H9 (cell line): ENCODE measurements at regions not wholly inside any gene's neighbourhood (a gene's known extent, or its start where the extent isn't known, plus 50 kb on each side); places are given as distances from the start of the nearest gene placed in this dataset.

Experiments
- DNase-seq: peaks from one replicate; pipeline ENCODE4 v3.0.0-alpha.2; 2017
- H2AFZ ChIP-seq: one replicate; pipeline ENCODE4 v1.6.1; 2013; ENCODE audit warnings: mild to moderate bottlenecking, low read length, control low read depth, moderate library complexity
- H2AK5ac ChIP-seq: 2 replicates; pipeline ENCODE4 v1.6.1; 2013; ENCODE audit warnings: low read length, control low read depth, mixed read lengths; ENCODE audit not compliant: insufficient read length
- H2BK120ac ChIP-seq: one replicate; pipeline ENCODE4 v1.6.1; 2013; ENCODE audit warnings: low read depth, mild to moderate bottlenecking, low read length, control low read depth, inconsistent platforms; ENCODE audit not compliant: poor library complexity, severe bottlenecking
- H2BK12ac ChIP-seq: 2 replicates; pipeline ENCODE4 v1.6.1; 2013; ENCODE audit warnings: low read length, control low read depth, mixed read lengths, low read depth; ENCODE audit not compliant: insufficient read length
- H2BK15ac ChIP-seq: 2 replicates; pipeline ENCODE4 v1.6.1; 2013; ENCODE audit warnings: low read depth, low read length, control low read depth
- H2BK20ac ChIP-seq: one replicate; pipeline ENCODE4 v1.6.1; 2013; ENCODE audit warnings: low read depth, mild to moderate bottlenecking, low read length, control low read depth, inconsistent platforms; ENCODE audit not compliant: poor library complexity, severe bottlenecking
- H2BK5ac ChIP-seq: 2 replicates; pipeline ENCODE4 v1.6.1; 2013; ENCODE audit warnings: low read length, control low read depth, mixed read lengths; ENCODE audit not compliant: insufficient read length
- H3K14ac ChIP-seq: 2 replicates; pipeline ENCODE4 v1.6.1; 2013; ENCODE audit warnings: low read length, control low read depth; ENCODE audit not compliant: insufficient read depth
- H3K18ac ChIP-seq: 2 replicates; pipeline ENCODE4 v1.6.1; 2013; ENCODE audit warnings: low read depth, mild to moderate bottlenecking, mixed read lengths, low read length, control low read depth; ENCODE audit not compliant: insufficient read length
- H3K23ac ChIP-seq: 2 replicates; pipeline ENCODE4 v1.6.1; 2013; ENCODE audit warnings: low read length, control low read depth, mixed read lengths, low read depth; ENCODE audit not compliant: insufficient read length
- H3K23me2 ChIP-seq: 2 replicates; pipeline ENCODE4 v1.6.1; 2013; ENCODE audit warnings: low read depth, mild to moderate bottlenecking, mixed read lengths, low read length, control low read depth; ENCODE audit not compliant: insufficient read length, poor library complexity, severe bottlenecking
- H3K27ac ChIP-seq: 2 replicates; pipeline ENCODE4 v1.5.1; 2013; ENCODE audit warnings: low read length, control low read depth, mixed read lengths, low read depth; ENCODE audit not compliant: insufficient read length
- H3K27me3 ChIP-seq: 2 replicates; pipeline ENCODE4 v1.6.1; 2013; ENCODE audit warnings: low read length, control low read depth, inconsistent platforms; ENCODE audit not compliant: insufficient read depth
- H3K4ac ChIP-seq: 2 replicates; pipeline ENCODE4 v1.6.1; 2013; ENCODE audit warnings: low read depth, mild to moderate bottlenecking, control low read depth, inconsistent platforms, low read length, moderate library complexity
- H3K4me1 ChIP-seq: 2 replicates; pipeline ENCODE4 v1.6.1; 2013; ENCODE audit warnings: low read length, control low read depth, inconsistent platforms; ENCODE audit not compliant: insufficient read depth
- H3K4me2 ChIP-seq: 2 replicates; pipeline ENCODE4 v1.6.1; 2013; ENCODE audit warnings: low read length, control low read depth, mixed read lengths; ENCODE audit not compliant: insufficient read length, insufficient read depth
- H3K56ac ChIP-seq: 2 replicates; pipeline ENCODE4 v1.6.1; 2013; ENCODE audit warnings: low read depth, mild to moderate bottlenecking, mixed read lengths, low read length, control low read depth; ENCODE audit not compliant: insufficient read length
- H3K79me1 ChIP-seq: 2 replicates; pipeline ENCODE4 v1.6.1; 2013; ENCODE audit warnings: low read depth, mild to moderate bottlenecking, moderate library complexity, low read length, control low read depth, inconsistent platforms; ENCODE audit not compliant: insufficient read depth, poor library complexity, severe bottlenecking
- H3K79me2 ChIP-seq: 2 replicates; pipeline ENCODE4 v1.6.1; 2013; ENCODE audit warnings: low read length, control low read depth, inconsistent platforms; ENCODE audit not compliant: insufficient read depth
- H3K9ac ChIP-seq: 2 replicates; pipeline ENCODE4 v1.6.1; 2013; ENCODE audit warnings: low read length, control low read depth, mixed read lengths; ENCODE audit not compliant: insufficient read length; ENCODE audit errors: extremely low read depth
- H3K9me3 ChIP-seq: one replicate; pipeline ENCODE4 v1.6.1; 2013; ENCODE audit warnings: low read depth, low read length, inconsistent platforms; ENCODE audit not compliant: control insufficient read depth
- H3T11ph ChIP-seq: one replicate; pipeline ENCODE4 v1.6.1; 2013; ENCODE audit warnings: mild to moderate bottlenecking, low read length, control low read depth, inconsistent platforms
- H4K20me1 ChIP-seq: one replicate; pipeline ENCODE4 v1.6.1; 2013; ENCODE audit not compliant: control insufficient read depth, insufficient read length, insufficient read depth
- H4K5ac ChIP-seq: 2 replicates; pipeline ENCODE4 v1.6.1; 2013; ENCODE audit warnings: low read depth, mild to moderate bottlenecking, mixed read lengths, low read length, control low read depth; ENCODE audit not compliant: insufficient read length
- H4K8ac ChIP-seq: replicated peaks from 2 replicates; pipeline ENCODE4 v1.6.1; 2013; ENCODE audit warnings: low read length, control low read depth, mixed read lengths, low read depth; ENCODE audit not compliant: insufficient read length
- H4K91ac ChIP-seq: 2 replicates; pipeline ENCODE4 v1.6.1; 2013; ENCODE audit warnings: low read depth, mild to moderate bottlenecking, moderate library complexity, mixed read lengths, low read length, control low read depth; ENCODE audit not compliant: insufficient read length
- H3K27ac Mint-ChIP-seq, 3 experiments: 2 replicates in 2 of 3; 3 replicates in 1 of 3; pipeline ENCODE4 v1.8.0; 2020 to 2021; ENCODE audit warnings: mixed read lengths in 3 of 3, mild to moderate bottlenecking in 1 of 3, moderate library complexity in 1 of 3
- H3K27me3 Mint-ChIP-seq: 2 replicates; pipeline ENCODE4 v1.8.0; 2021; ENCODE audit warnings: low read depth, mild to moderate bottlenecking, moderate library complexity, mixed read lengths
- H3K36me3 Mint-ChIP-seq, 3 experiments: 2 replicates in 2 of 3; 3 replicates in 1 of 3; pipeline ENCODE4 v1.8.0; 2020 to 2021; ENCODE audit warnings: low read depth in 3 of 3, mixed read lengths in 3 of 3; ENCODE audit not compliant: insufficient read depth in 1 of 3
- H3K4me1 Mint-ChIP-seq, 2 experiments: 2 replicates each; pipeline ENCODE4 v1.8.0; 2020; ENCODE audit warnings: mixed read lengths in 2 of 2
- H3K4me3 Mint-ChIP-seq, 2 experiments: 2 replicates in 1 of 2; 3 replicates in 1 of 2; pipeline ENCODE4 v1.8.0; 2020 to 2021; ENCODE audit warnings: mild to moderate bottlenecking in 2 of 2, mixed read lengths in 2 of 2, moderate library complexity in 1 of 2
- H3K9me3 Mint-ChIP-seq, 2 experiments: 2 replicates in 1 of 2; 3 replicates in 1 of 2; pipeline ENCODE4 v1.8.0; 2020; ENCODE audit warnings: mild to moderate bottlenecking in 2 of 2, mixed read lengths in 2 of 2, moderate library complexity in 1 of 2
- WGBS: extraction: QIAGEN DNeasy Blood & Tissue Kit; methylation state at CpG from one replicate; pipeline ENCODE4 v1.1.7; 2013; ENCODE audit warnings: missing lambda C conversion rate, low lambda C conversion rate, mixed read lengths; ENCODE audit not compliant: insufficient read length; ENCODE audit errors: extremely low coverage; 5-methylcytosine and 5-hydroxymethylcytosine counted together
- TF ChIP-seq, protein P1 (sequence below): fragments of 200-600 bp; sonication (generic); conservative IDR thresholded peaks from 3 replicates; pipeline ENCODE4 v1.8.0; 2021; ENCODE audit warnings: antibody characterized with exemption, mild to moderate bottlenecking

GRCh38 chr17:72591289-72592241 is 470.7 kb downstream of the SOX9 start:
- Histone ChIP-seq H3K23ac (no peak overlapping the region), H2BK5ac (no peak overlapping the region), H3K4me2 (peak overlapping the region; percentile 74), H3K79me1 (no peaks in the 10 kb centered on the region), H4K91ac (no peak overlapping the region), H2BK20ac (no peak overlapping the region), H3K27me3 (peaks cover 17% of the 10 kb centered on the region; the same call in 1 of the 2 replicates), H3K18ac (no peak overlapping the region), H3K79me2 (no peaks in the 10 kb centered on the region), H3K14ac (no peak overlapping the region), H2AFZ (no peak overlapping the region), H2BK15ac (no peak overlapping the region), H2AK5ac (no peak overlapping the region), H3K27ac (no peak overlapping the region), H3K9me3 (no peaks in the 10 kb centered on the region), H3K23me2 (peaks cover 14% of the 10 kb centered on the region), H3K4me1 (peaks cover 8% of the 10 kb centered on the region; the same call in 1 of the 2 replicates), H2BK120ac (no peak overlapping the region), H4K8ac (no peak overlapping the region), H4K20me1 (no peaks in the 10 kb centered on the region), H2BK12ac (no peak overlapping the region), H4K5ac (no peak overlapping the region), H3K56ac (no peak overlapping the region), H3K9ac (no peak overlapping the region), H3T11ph (no peak overlapping the region), H3K4ac (no peak overlapping the region)
- Mint-ChIP-seq H3K9me3 (peaks cover 0 to 3% of the 10 kb centered on the region in 2 experiments; a peak in 1 of 5 replicates), H3K27me3 (peaks cover 62% of the 10 kb centered on the region), H3K4me1 (peaks cover 29 to 34% of the 10 kb centered on the region in 2 experiments), H3K27ac (no peak overlapping the region), H3K36me3 (no peaks in the 10 kb centered on the region), H3K4me3 (peak overlapping the region; percentile 78 to 91)
- no CpG with 5 or more reads among the region's 62 CpGs for WGBS
- TF ChIP-seq, protein P1, sequence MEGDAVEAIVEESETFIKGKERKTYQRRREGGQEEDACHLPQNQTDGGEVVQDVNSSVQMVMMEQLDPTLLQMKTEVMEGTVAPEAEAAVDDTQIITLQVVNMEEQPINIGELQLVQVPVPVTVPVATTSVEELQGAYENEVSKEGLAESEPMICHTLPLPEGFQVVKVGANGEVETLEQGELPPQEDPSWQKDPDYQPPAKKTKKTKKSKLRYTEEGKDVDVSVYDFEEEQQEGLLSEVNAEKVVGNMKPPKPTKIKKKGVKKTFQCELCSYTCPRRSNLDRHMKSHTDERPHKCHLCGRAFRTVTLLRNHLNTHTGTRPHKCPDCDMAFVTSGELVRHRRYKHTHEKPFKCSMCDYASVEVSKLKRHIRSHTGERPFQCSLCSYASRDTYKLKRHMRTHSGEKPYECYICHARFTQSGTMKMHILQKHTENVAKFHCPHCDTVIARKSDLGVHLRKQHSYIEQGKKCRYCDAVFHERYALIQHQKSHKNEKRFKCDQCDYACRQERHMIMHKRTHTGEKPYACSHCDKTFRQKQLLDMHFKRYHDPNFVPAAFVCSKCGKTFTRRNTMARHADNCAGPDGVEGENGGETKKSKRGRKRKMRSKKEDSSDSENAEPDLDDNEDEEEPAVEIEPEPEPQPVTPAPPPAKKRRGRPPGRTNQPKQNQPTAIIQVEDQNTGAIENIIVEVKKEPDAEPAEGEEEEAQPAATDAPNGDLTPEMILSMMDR, result no peak
- DNase-seq, result peak; percentile 63
